ENCODE measurements at regions not wholly inside any gene's neighbourhood (a gene's known extent, or its start where the extent isn't known, plus 50 kb on each side); places are given as distances from the start of the nearest gene placed in this dataset.

GRCh38 chr6:149221774-149222070, 95.8 kb upstream of the TAB2 start:
- TF ChIP-seq, protein P1, sequence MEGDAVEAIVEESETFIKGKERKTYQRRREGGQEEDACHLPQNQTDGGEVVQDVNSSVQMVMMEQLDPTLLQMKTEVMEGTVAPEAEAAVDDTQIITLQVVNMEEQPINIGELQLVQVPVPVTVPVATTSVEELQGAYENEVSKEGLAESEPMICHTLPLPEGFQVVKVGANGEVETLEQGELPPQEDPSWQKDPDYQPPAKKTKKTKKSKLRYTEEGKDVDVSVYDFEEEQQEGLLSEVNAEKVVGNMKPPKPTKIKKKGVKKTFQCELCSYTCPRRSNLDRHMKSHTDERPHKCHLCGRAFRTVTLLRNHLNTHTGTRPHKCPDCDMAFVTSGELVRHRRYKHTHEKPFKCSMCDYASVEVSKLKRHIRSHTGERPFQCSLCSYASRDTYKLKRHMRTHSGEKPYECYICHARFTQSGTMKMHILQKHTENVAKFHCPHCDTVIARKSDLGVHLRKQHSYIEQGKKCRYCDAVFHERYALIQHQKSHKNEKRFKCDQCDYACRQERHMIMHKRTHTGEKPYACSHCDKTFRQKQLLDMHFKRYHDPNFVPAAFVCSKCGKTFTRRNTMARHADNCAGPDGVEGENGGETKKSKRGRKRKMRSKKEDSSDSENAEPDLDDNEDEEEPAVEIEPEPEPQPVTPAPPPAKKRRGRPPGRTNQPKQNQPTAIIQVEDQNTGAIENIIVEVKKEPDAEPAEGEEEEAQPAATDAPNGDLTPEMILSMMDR (IDR thresholded peaks at IDR 0.05): no peak
- no peak for TF ChIP-seq ZFX (IDR thresholded peaks at IDR 0.05; ENCODE audit: borderline replicate concordance)
